KBM-7 (cell line): ENCODE measurements at regions not wholly inside any gene's neighbourhood (a gene's known extent, or its start where the extent isn't known, plus 50 kb on each side); places are given as distances from the start of the nearest gene placed in this dataset.
A peak's percentile ranks its signal among the peaks of the same experiment; 100 is the strongest.
"Not testable (repeated sequence)": the region's sequence is repeated elsewhere in the genome, so short reads cannot be mapped to it uniquely, and the experiment has no call there.

ENCODE experiments used
- DNase-seq: peaks from one replicate; pipeline ENCODE4 v3.0.0-alpha.2; 2015
- in situ Hi-C: fragments of 300-500 bp; cut with MboI; formaldehyde crosslinking; loops from 2 replicates; pipeline ENCODE4 v1.14.3; 2020; ENCODE audit warnings: low sequenced_read_pairs, low pct_unique_long_range_greater_than_20kb, mixed read lengths

GRCh38 chr1:148328884-148329283 is 154.2 kb downstream of the PPIAL4G start:
- no peak for DNase-seq
- in situ Hi-C loops: no loop called here

GRCh38 chr1:148325031-148325430 is 158.1 kb downstream of the PPIAL4G start:
- in situ Hi-C loops, DNase-seq: not testable (repeated sequence)

GRCh38 chr1:148324465-148324864 is 158.6 kb downstream of the PPIAL4G start:
- DNase-seq, in situ Hi-C loops: not testable (repeated sequence)

GRCh38 chr1:148320079-148320478 is 163.0 kb downstream of the PPIAL4G start:
- in situ Hi-C loops, DNase-seq: not testable (repeated sequence)

- DNase-seq: no peak
- in situ Hi-C loops: no loop called here
Observed at GRCh38 chr1:148318904-148319242, 164.2 kb downstream of the PPIAL4G start.

GRCh38 chr1:148318123-148318903 is 164.8 kb downstream of the PPIAL4G start:
- DNase-seq: peak; percentile 94
- in situ Hi-C loops: no loop called here

- in situ Hi-C loops: no loop called here
- DNase-seq: no peak
Observed at GRCh38 chr1:148317288-148317985, 165.4 kb upstream of the NBPF11 start.

- no peak for DNase-seq
- in situ Hi-C loops: no loop called here
Observed at GRCh38 chr1:148315071-148315811, 163.2 kb upstream of the NBPF11 start.

GRCh38 chr1:148310807-148311206 is 158.7 kb upstream of the NBPF11 start:
- in situ Hi-C loops: no loop called here
- DNase-seq: no peak

- DNase-seq: no peak
- in situ Hi-C loops: no loop called here
Observed at GRCh38 chr1:148309940-148310500, 157.9 kb upstream of the NBPF11 start.

GRCh38 chr1:148308832-148309458 is 156.9 kb upstream of the NBPF11 start:
- in situ Hi-C loops: no loop called here
- DNase-seq: no peak

- DNase-seq: peak; percentile 38
- in situ Hi-C loops: no loop called here
Observed at GRCh38 chr1:148307583-148308185, 155.6 kb upstream of the NBPF11 start.

- DNase-seq, in situ Hi-C loops: not testable (repeated sequence)
Observed at GRCh38 chr1:148304935-148305334, 152.9 kb upstream of the NBPF11 start.

GRCh38 chr1:148302586-148303364 is 150.7 kb upstream of the NBPF11 start:
- DNase-seq, in situ Hi-C loops: not testable (repeated sequence)

GRCh38 chr1:148297852-148298251 is 145.8 kb upstream of the NBPF11 start:
- in situ Hi-C loops: not testable (repeated sequence)

GRCh38 chr1:148296511-148296910 is 144.4 kb upstream of the NBPF11 start:
- DNase-seq: no peak
- in situ Hi-C loops: no loop called here

More at GRCh38 chr1:148297852-148298251, 145.8 kb upstream of the NBPF11 start:
- not testable (repeated sequence) for DNase-seq

- in situ Hi-C loops: no loop called here
Observed at GRCh38 chr1:148294116-148294807, 142.2 kb upstream of the NBPF11 start.

More at GRCh38 chr1:148294116-148294807, 142.2 kb upstream of the NBPF11 start:
- DNase-seq: no peak
